C4-2B (cell line): ENCODE measurements at regions not wholly inside any gene's neighbourhood (a gene's known extent, or its start where the extent isn't known, plus 50 kb on each side); places are given as distances from the start of the nearest gene placed in this dataset.

Source experiments
- H3K27ac ChIP-seq: fragments of 450-650 bp; 2 replicates; pipeline ENCODE4 v1.5.1; 2017
- CTCF ChIP-seq: fragments of 450-650 bp; conservative IDR thresholded peaks from 2 replicates; pipeline ENCODE4 v1.5.1; 2017; ENCODE audit warnings: mild to moderate bottlenecking
- ZFX ChIP-seq: fragments of 450-650 bp; IDR thresholded peaks from 2 replicates; pipeline ENCODE4 v1.6.1; 2017

- TF ChIP-seq CTCF = no peak
- no peak for TF ChIP-seq ZFX
- H3K27ac ChIP-seq = no peak overlapping the region
Observed at GRCh38 chr7:32178677-32179366, 108.6 kb upstream of the PDE1C start.

GRCh38 chr7:32177232-32177631 is 107.0 kb upstream of the PDE1C start:
- H3K27ac ChIP-seq = no peak overlapping the region
- TF ChIP-seq CTCF (no peak), ZFX (no peak)

- no peak overlapping the region for H3K27ac ChIP-seq
- TF ChIP-seq ZFX (no peak), CTCF (no peak)
Observed at GRCh38 chr7:32175099-32175498, 104.9 kb upstream of the PDE1C start.

- TF ChIP-seq CTCF (no peak), ZFX (no peak)
Observed at GRCh38 chr7:32171248-32171647, 101.0 kb upstream of the PDE1C start.

GRCh38 chr7:32170838-32171237 is 100.6 kb upstream of the PDE1C start:
- H3K27ac ChIP-seq = no peak overlapping the region

More at GRCh38 chr7:32171248-32171647, 101.0 kb upstream of the PDE1C start:
- H3K27ac ChIP-seq = no peak overlapping the region

GRCh38 chr7:32169228-32169627 is 99.0 kb upstream of the PDE1C start:
- TF ChIP-seq ZFX (no peak), CTCF (no peak)
- H3K27ac ChIP-seq = no peak overlapping the region

More at GRCh38 chr7:32170838-32171237, 100.6 kb upstream of the PDE1C start:
- TF ChIP-seq CTCF (no peak), ZFX (no peak)

- TF ChIP-seq ZFX (no peak), CTCF (no peak)
- H3K27ac ChIP-seq = no peak overlapping the region
Observed at GRCh38 chr7:32167815-32168214, 97.6 kb upstream of the PDE1C start.
